Inflammatory macrophage treated with lipopolysaccharide for 1 hour (primary cell): ENCODE measurements at regions not wholly inside any gene's neighbourhood (a gene's known extent, or its start where the extent isn't known, plus 50 kb on each side); places are given as distances from the start of the nearest gene placed in this dataset.
A peak's percentile ranks its signal among the peaks of the same experiment; 100 is the strongest.

Experiments
- DNase-seq, 2 donors: peaks; one replicate each; pipeline ENCODE4 v3.0.0-alpha.2; 2020 to 2022

DNA sequence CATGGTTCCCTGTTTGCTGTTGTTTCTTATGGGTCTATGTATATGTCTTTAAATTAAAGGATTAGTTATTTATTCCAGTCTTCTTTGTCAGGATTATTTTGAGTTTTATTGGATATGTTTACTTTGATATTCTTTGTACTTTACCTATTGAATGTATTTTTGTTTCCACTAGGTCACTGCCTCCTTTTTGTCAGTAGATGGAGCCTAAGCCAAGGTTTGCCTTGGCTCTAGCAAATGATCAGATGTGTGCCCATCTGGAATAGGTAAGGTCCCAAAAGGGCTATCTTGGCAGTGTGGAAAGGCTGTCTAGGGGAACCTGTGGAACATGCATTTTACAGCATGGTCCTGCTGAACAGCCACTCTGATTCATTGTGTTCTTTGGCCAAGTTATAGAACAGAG is 337.3 kb upstream of the GHITM start:
- DNase-seq, result no peak

DNA sequence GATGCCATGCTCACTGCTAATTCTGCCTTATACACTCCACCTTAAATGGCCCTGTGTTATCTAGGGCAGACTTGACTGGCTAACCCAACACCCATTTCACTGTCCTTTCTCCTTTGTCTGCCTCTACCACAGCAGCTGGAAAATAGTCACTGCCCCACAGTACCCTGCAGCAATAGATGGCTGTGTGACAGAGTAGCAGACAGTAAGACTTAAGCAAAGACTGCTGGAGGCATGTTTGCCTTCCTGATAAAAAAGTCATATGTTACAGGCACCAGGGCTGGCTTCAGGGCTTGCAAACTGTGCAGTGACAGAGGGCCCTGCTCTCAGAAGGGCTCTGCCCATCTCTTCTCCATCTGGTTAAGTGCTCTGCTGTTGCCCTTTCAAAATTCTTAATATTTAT is 332.6 kb upstream of the GHITM start:
- no peak for DNase-seq

- DNase-seq, result no peak
Measured at GRCh38 chr10:83809001-83809400, 330.3 kb upstream of the GHITM start.

- no peak for DNase-seq
Measured at GRCh38 chr10:83816942-83817341, 322.4 kb upstream of the GHITM start.

DNA sequence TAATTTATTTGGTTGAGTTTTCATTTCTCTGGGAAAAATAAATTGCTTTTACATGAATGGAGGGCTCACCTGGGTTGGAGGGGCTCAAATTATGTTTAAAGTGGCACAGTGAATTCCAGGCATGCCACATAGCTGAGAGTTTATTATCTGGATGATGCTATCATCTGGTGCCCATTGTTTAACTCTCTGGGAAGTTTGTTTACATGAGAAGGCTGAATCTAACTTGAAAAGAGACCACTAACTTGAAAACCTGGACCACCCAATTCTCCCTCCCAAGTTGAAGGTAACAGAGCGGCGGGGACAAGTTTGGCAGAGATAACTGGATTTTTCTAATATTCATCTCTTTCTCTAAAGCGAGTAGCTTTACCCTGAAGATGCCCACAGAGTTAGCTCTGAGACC is 321.5 kb upstream of the GHITM start:
- DNase-seq, result no peak

DNA sequence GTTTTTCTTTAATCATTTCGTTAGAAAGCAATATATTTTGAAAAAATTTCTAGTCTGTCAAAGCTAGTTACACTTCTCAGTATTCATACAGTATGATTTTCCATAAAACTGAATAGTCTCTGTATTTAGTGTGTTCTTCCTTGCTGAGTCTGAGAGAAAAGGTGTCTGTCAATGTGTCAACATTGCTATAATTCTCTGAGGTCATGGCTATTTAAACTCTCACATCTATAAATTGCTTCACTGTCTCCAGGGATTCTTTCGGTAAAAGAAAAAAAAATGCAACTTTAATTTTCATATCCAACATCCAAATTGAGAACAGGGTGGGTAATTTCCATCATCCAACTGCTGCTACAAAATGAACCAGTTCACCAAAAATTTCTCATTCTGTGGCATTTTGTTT is 319.7 kb upstream of the GHITM start:
- DNase-seq, result no peak

DNA sequence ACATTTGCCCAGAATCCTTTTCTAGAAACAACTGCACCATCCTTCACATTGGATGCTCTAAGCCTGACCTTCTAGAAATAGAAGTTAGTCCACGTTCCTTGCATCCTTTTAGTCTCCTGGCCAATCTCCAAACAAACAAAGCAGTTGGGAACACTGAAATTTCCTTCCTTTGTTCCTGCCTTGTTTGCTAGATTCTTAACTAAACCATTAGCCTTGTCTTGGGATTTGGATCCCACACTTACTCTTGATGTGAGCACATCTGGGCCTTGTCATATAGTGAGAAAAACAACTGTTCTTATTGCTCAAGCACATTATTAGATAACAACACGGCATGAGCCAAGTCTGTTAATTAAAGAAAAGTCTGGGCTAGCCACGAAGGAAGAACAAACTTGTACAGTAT is 319.3 kb upstream of the GHITM start:
- DNase-seq, result no peak

GRCh38 chr10:83824099-83824498 is 315.2 kb upstream of the GHITM start:
- no peak for DNase-seq

DNA sequence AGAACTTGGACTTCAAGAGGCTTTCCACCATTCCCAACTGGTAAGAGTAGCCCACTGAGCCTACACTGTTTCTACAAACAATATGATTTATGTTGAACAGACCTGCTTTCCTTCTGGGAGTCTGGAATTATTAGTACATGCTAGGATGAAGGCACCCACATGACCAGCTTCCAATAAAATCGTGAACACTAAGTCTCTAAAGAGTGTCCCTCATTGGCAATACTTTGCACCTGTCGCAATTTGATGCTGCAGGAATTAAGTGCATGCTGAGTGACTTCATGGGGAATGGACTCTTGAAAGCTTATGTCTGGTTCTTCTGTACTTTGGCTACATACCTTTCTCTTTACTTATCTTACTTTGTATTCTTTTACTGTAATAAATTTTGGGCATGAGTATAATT is 305.2 kb upstream of the GHITM start:
- no peak for DNase-seq

DNA sequence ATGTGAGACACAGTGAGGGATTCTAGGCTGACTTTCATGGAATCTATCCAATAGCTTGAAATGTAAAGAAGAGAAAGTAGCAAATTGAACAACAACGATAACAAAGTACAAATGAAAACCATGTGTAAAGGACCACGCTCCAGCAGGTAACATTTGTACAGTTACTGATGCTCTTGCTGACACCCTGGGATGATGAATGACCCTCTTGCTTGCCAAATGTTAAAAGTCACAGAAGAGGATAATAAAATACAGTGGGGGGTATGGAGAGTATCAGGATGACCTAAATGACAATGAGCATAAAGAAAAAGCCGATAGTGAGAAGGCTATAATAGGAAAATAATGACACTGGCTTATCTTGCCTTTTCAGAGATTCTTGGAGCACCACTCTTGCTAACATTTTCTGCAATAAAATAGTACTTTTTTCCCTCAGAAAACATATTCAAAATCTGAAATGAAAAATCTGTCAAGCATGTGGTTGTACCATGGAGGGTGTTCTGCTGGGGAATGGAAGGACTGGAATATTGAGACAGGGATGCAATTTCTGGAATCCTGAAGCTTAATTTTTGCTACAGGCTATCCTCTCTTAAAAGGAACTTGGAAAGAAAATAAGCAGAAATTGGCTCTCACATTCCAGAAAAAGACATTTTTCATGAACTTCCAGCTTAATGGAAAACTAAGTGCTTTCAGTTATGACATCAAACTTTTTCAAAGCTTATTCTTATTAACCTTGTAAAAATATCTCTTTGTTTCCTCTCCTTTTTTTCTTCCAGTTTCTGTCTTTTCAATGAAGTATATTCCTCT is 303.2 kb upstream of the GHITM start:
- no peak for DNase-seq

DNA sequence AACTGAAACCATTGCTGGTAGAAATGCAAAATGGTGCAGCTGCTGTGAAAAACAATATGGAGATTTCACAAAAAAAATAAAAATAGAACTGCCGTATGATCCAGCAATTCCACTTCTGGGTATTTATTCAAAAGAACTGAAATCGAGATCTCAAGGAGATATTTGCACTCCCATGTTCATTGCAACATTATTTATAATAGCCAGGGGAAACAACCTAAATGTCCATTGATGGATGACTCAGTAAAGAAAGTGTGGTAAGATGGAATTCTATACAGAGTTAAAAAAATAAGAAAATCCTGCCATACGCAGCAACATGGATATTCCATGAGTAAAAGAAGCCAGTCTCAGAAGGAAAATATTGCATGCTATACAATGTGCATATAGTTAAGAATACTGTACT is 290.6 kb upstream of the GHITM start:
- DNase-seq, result no peak

DNA sequence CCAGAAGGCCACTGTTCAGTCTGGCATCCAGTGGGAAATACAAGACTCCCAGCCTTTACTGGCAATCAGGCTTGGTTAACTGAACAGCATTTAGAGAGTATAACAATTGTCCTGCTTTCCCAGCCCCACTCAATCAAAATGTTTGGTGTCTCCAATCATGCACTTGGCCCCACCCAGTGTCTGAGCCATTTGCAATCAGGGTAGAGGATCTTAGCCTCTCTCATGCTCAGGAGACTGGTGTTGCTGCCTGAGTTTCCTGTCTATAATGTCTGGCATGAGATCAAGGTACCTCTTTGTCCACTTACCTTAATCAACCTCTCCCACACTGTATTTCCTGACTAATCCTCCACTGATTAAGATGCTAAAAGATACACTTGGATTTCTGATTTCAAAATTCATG is 290.2 kb upstream of the GHITM start:
- no peak for DNase-seq

DNA sequence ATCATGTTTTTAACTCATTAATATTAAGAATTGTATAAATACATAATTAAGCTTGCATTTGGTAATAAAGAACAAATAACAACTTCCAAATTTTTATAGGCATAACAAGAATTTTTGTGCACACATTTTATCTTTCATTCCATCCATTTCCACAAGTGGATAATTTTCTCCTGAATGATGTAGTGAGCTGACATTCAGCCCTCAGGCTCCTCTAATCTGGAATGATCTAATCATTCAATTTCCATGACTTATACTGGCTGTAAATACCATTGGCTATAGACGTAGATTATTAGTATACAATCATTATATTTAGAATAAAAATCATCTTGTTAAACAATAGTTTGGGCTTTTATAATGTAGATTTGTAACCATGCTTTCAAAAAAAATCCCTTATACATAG is 287.2 kb upstream of the GHITM start:
- DNase-seq, result no peak

DNA sequence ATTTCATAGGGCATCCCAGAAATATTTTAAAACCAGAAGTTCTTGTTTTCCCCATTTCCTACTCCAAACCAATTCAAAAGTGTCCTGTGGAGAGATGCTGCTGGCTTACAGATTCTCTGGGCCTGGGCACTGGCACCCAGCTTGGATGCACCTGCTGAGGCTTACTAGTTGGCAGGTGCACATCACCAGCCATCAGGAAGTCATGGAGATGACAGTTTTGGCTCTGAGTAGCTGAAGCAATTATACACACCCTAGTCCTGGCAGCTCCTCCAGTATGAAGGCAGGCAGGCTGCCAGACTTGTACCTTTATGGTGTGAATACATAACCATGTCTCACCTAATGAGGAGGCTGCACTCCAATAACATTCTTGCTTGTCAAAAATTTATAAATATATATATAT is 276.6 kb upstream of the GHITM start:
- DNase-seq, result no peak

GRCh38 chr10:83863283-83863966 is 275.9 kb upstream of the GHITM start:
- no peak for DNase-seq

DNA sequence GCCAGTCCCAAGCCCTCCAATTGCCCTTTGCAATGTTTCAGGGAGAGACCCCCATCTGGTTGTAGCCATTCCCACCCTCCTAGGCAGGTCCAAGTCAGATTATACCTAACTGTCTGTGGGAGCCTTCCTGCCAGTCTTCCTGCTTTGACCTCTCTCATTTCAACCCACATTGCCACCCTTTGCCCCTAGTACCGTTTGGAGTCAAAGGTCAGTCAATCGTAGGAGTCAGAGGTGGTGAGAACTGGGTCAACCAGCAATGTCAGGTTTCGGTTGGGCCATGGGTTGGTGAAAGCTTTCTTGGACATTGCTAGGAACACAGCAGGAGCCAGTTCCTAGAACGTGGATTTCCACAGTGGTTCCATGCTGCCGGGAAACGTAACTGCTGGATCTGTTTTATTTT is 269.4 kb upstream of the GHITM start:
- no peak for DNase-seq

DNA sequence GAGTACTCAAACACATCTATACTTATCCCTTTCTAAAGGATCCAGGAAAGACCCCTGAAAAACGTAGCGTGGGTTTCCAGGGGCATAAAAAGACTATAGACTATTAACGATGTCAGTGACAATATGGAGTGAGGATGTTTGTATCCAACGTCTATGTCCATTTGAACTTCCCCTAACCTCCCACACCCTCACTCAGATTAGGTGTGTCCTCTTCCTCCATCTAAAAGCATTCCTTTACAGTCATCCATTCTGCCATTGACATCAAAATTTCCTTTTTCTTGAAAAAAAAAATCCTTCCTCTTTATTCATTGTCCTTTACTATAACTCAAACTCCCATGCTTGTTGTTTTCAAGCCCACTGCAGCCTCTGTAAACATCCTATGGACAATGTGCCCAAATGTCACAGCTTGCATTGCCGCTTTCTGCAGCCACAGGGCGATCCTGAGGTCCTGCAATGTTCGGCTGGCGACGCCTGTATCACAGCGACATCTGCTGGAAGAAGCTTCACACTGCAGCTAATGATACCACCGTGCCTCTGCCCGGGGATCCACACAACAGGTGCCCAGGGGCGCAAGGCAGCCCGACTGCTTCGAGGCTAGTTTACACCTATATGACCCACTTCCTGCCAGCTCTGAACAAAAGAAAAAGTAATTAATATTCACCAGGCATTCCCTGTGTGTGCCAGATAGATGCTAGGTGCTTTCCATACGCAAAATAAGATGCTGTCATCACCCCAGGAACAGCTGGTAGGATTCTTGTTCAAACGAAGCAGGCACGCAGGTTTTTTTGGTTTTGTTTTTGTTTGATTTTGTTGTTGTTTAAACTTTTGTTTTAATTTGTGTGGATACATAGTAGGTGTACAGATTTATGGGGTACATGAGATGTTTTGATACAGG is 267.9 kb upstream of the GHITM start:
- DNase-seq, result peak; percentile 34 to 82

GRCh38 chr10:83880252-83880791 is 259.0 kb upstream of the GHITM start:
- DNase-seq, result no peak

DNA sequence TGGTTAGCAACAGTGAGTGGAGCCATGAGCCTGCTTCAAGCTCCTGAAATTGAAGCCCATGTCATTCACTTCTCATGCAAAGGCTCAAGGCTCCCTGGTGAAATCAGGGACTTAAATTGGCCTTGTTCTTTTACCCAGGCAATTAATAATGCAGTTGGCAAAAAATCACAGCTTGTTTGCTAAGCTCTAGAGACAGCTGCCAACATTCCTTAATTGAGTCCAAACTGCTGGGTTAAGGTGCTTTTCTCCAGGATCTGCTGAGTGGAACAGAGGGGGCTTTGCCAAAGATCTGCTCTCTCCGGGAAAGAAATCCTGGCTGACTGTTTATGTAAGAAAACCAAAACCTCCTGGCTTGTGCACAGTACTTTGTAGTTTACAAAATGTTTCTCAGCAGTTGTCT is 257.6 kb upstream of the GHITM start:
- DNase-seq, result no peak

DNA sequence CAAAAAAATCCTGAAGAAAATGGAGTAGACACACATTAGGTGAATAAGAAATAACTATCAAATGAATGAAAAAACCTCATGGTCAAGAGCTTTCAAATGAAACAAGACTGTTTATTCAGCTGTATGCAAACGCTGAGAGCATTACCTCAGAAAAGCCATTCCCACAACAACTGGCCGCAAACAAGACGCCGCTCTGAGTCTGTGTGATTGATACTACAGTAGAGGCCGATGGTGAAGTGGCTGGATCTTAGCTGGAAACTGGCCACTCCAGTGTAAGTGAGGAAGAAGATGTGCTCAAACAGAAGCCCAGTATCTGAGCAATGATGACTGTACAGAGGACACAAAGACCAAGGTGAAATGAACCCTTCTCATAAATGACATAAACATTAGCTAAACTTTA is 252.4 kb upstream of the GHITM start:
- DNase-seq, result no peak

DNA sequence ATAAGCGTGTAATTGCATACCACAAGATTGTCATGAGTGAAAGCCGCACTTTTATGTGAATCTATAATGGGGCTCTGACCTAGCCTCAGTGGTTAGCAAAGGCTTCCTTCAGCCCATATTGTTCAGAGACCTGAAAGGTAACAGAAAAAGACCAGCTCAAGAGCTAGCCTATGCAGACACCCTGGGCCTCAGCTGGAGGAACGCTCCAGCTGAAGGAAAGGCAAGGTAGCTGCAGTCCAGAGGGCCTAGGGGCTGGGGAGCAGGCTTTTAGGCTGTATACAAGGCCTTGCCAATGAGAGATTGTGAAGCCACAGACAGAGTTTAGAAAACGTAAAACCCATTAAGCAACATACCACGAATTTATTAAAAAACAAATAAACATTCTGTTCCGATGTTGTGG is 246.6 kb upstream of the GHITM start:
- DNase-seq, result no peak

GRCh38 chr10:83896219-83896618 is 243.1 kb upstream of the GHITM start:
- no peak for DNase-seq

DNA sequence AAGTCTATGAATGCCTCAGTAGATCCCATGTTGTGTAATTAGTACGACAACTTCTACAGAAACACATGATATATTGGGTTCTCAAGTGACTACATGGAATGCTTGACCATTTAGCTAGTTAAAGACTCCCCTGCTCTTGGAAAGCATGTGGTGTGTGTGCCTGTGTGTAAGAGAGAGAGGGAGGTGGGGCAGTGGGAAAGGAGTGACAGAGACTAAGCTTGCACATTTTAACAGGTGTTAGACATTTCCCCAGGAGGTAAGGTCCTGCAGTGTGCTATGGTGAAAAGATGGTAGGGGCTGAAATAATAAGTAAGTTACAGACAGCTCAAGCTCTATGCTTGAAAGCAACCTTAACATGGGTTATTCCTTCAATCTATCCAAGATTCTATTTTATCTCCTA is 241.7 kb upstream of the GHITM start:
- no peak for DNase-seq
